Stimulated activated CD4-positive, alpha-beta T cell treated with anti-CD3 and anti-CD28 coated beads, Interleukin-15, amount 100 ng/mL, for 48 hours (primary cell): ENCODE measurements at regions not wholly inside any gene's neighbourhood (a gene's known extent, or its start where the extent isn't known, plus 50 kb on each side); places are given as distances from the start of the nearest gene placed in this dataset.
"Not testable (repeated sequence)": the region's sequence is repeated elsewhere in the genome, so short reads cannot be mapped to it uniquely, and the experiment has no call there.

Experiments used
- DNase-seq, 2 donors: peaks; one replicate each; pipeline ENCODE4 v3.0.0-alpha.2; 2020; ENCODE audit warnings: low read depth in 2 of 2

- DNase-seq = no peak
Measured at GRCh38 chr20:22690616-22691179, 106.3 kb upstream of the FOXA2 start.

- DNase-seq = peak; percentile 26 to 38
Measured at GRCh38 chr20:22691369-22692118, 107.2 kb upstream of the FOXA2 start.

GRCh38 chr20:22692119-22692475, 107.7 kb upstream of the FOXA2 start:
- DNase-seq = no peak

GRCh38 chr20:22692620-22693019, 108.2 kb upstream of the FOXA2 start:
- not testable (repeated sequence) for DNase-seq

GRCh38 chr20:22696759-22697158, 112.4 kb upstream of the FOXA2 start:
- no peak for DNase-seq

- DNase-seq = no peak
Measured at GRCh38 chr20:22698259-22698842, 114.0 kb upstream of the FOXA2 start.

GRCh38 chr20:22699396-22699795, 115.0 kb upstream of the FOXA2 start:
- no peak for DNase-seq

GRCh38 chr20:22700367-22700766, 116.0 kb upstream of the FOXA2 start:
- DNase-seq = no peak

- no peak for DNase-seq
Measured at GRCh38 chr20:22701679-22702308, 117.4 kb upstream of the FOXA2 start.

GRCh38 chr20:22703843-22704242, 119.5 kb upstream of the FOXA2 start:
- no peak for DNase-seq

GRCh38 chr20:22711971-22712755, 127.8 kb upstream of the FOXA2 start:
- no peak for DNase-seq

GRCh38 chr20:22716821-22717351, 132.5 kb upstream of the FOXA2 start:
- DNase-seq = no peak

GRCh38 chr20:22717466-22717865, 133.1 kb upstream of the FOXA2 start:
- DNase-seq = no peak

- no peak for DNase-seq
Measured at GRCh38 chr20:22719167-22719591, 134.8 kb upstream of the FOXA2 start.

- no peak for DNase-seq
Measured at GRCh38 chr20:22720206-22720605, 135.8 kb upstream of the FOXA2 start.

GRCh38 chr20:22722811-22723210, 138.4 kb upstream of the FOXA2 start:
- DNase-seq = no peak

- DNase-seq = no peak
Measured at GRCh38 chr20:22723659-22724058, 139.3 kb upstream of the FOXA2 start.

GRCh38 chr20:22728146-22728745, 143.9 kb upstream of the FOXA2 start:
- no peak for DNase-seq

- no peak for DNase-seq
Measured at GRCh38 chr20:22729180-22729579, 144.8 kb upstream of the FOXA2 start.

GRCh38 chr20:22729616-22730236, 145.4 kb upstream of the FOXA2 start:
- no peak for DNase-seq

GRCh38 chr20:22732751-22733150, 148.4 kb upstream of the FOXA2 start:
- no peak for DNase-seq
